ENCODE measurements at regions not wholly inside any gene's neighbourhood (a gene's known extent, or its start where the extent isn't known, plus 50 kb on each side); places are given as distances from the start of the nearest gene placed in this dataset.

DNA sequence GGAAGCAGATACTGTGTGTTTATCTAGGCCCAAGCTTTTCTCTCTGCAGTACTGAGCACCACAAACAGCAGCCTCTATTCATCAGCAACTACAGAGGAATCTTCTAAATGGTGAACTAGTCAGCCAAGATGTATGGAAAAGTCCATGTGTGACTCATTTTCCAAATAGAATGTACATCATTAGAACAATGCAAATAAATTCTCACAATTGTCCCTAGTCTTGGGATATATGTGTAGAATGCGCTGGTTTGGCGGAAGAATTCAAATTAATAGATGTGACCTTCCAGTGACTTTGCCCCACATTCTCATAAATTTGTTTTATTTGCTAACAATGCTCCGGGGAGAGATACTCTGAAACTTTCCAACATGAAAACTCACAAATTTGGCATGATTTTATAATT is 436.2 kb downstream of the CBLN4 start:
- Histone ChIP-seq H3K4me3 (ENCODE audit: low read length) (no peak overlapping the region), H3K27me3 (ENCODE audit: insufficient read depth, low read length) (no peaks in the 10 kb centered on the region), H3K4me1 (ENCODE audit: insufficient read depth, low read length) (no peaks in the 10 kb centered on the region), H3K36me3 (ENCODE audit: insufficient read depth, low read length) (no peaks in the 10 kb centered on the region), H2AFZ (ENCODE audit: low read depth, low read length) (no peak overlapping the region), H3K9me3 (ENCODE audit: low read length) (no peaks in the 10 kb centered on the region)

DNA sequence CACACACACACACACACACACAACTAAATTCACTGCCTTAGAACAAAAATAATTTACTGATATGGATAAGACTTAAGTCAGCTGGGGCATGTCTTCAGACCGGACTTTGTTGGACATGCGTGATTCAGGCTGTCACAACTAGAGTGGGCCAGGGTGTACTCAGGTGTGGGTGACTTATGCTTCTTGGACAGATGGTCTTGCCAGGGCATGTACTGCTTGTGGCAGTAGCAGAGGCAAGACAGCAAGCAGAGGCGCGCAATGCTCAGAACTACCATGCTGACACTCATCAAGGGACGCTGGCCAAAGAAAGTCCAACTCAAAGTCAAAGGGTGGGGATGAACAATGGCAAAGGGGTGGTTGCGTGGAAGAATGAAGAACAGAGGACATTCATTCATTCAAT is 437.5 kb downstream of the CBLN4 start:
- Histone ChIP-seq H2AFZ (ENCODE audit: low read depth, low read length) (no peak overlapping the region), H3K4me1 (ENCODE audit: insufficient read depth, low read length) (no peaks in the 10 kb centered on the region), H3K4me3 (ENCODE audit: low read length) (no peak overlapping the region), H3K9me3 (ENCODE audit: low read length) (no peaks in the 10 kb centered on the region), H3K36me3 (ENCODE audit: insufficient read depth, low read length) (no peaks in the 10 kb centered on the region), H3K27me3 (ENCODE audit: insufficient read depth, low read length) (no peaks in the 10 kb centered on the region)

DNA sequence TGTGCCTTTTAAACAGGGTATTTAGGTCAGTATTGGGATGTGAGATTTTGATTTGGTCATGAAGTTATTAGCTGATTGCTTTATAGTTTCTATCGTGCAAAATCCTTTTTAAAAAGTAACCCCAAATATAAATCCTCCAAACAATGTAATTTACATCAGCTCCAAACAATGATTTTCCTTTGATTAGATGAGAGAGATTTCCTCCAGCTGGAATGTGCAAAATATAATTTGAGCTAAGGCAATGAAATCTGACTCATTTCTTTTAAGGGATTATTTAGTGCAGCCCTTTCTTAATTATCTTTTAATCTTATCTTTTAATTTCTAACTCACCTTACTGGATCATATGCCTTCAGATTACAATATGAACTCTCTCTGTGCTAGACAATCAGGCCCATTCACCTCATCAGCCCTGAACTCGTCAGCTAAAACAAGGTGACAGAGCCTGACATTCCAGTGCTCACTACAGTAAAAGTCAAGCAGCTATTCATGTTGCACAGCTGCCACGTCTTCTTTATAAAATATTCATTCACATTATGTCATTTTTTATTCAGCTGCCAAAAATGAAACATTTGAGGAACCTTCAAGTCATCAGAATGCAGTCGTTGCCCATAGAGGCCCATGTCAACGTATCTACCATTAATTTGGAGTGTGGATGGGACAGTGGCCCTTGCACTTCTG is 440.1 kb downstream of the CBLN4 start:
- Histone ChIP-seq H3K36me3 (ENCODE audit: insufficient read depth, low read length) (no peaks in the 10 kb centered on the region), H2AFZ (ENCODE audit: low read depth, low read length) (no peak overlapping the region), H3K27me3 (ENCODE audit: insufficient read depth, low read length) (no peaks in the 10 kb centered on the region), H3K9me3 (ENCODE audit: low read length) (no peaks in the 10 kb centered on the region), H3K4me3 (ENCODE audit: low read length) (no peak overlapping the region), H3K4me1 (ENCODE audit: insufficient read depth, low read length) (no peaks in the 10 kb centered on the region)

DNA sequence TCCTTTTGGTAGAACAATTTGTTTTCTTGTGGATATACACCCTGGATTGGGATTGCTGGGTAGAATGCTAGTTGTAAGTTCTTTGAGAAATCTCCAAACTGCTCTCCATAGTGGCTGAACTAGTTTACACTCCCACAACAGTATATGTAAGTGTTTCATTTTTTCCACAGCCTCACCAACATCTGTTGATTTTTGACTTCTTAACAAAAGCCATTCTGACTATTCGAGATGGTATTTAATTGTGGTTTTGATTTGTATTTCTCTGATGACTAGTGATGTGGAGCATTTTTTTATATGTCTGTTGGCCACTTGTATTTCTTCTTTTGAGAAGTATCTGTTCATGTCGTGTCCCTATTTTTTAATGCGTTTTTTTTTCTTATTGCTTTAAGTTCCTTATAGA is 444.1 kb downstream of the CBLN4 start:
- Histone ChIP-seq H3K4me1 (ENCODE audit: insufficient read depth, low read length) (no peaks in the 10 kb centered on the region), H2AFZ (ENCODE audit: low read depth, low read length) (no peak overlapping the region)

DNA sequence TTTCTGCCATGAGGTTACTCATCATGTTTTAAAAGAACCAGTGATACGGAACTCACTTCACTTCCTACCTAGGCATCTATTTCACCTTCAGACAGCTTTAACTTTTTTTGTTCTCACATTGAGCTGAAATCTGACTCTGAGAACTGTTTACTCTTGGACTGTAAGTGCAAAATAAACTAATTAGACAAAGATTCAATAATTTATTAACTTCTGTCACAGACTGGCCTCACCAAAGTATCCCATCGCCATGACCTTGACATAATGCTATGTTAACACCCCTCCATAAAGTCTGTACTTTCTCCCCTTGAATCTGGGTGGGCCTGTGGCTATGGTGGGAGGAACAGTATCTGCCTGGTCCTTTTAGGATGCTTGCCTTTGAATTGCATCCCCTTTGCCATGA is 448.1 kb downstream of the CBLN4 start:
- Histone ChIP-seq H2AFZ (ENCODE audit: low read depth, low read length) (no peak overlapping the region), H3K36me3 (ENCODE audit: insufficient read depth, low read length) (no peaks in the 10 kb centered on the region), H3K4me1 (ENCODE audit: insufficient read depth, low read length) (no peaks in the 10 kb centered on the region), H3K27me3 (ENCODE audit: insufficient read depth, low read length) (no peaks in the 10 kb centered on the region), H3K4me3 (ENCODE audit: low read length) (no peak overlapping the region), H3K9me3 (ENCODE audit: low read length) (no peaks in the 10 kb centered on the region)

More for the DNA sequence above, 444.1 kb downstream of the CBLN4 start:
- H3K4me3 ChIP-seq (ENCODE audit: low read length): no peak overlapping the region
- no peaks in the 10 kb centered on the region for H3K9me3 ChIP-seq (ENCODE audit: low read length)
- H3K36me3 ChIP-seq (ENCODE audit: insufficient read depth, low read length): no peaks in the 10 kb centered on the region
- no peaks in the 10 kb centered on the region for H3K27me3 ChIP-seq (ENCODE audit: insufficient read depth, low read length)

DNA sequence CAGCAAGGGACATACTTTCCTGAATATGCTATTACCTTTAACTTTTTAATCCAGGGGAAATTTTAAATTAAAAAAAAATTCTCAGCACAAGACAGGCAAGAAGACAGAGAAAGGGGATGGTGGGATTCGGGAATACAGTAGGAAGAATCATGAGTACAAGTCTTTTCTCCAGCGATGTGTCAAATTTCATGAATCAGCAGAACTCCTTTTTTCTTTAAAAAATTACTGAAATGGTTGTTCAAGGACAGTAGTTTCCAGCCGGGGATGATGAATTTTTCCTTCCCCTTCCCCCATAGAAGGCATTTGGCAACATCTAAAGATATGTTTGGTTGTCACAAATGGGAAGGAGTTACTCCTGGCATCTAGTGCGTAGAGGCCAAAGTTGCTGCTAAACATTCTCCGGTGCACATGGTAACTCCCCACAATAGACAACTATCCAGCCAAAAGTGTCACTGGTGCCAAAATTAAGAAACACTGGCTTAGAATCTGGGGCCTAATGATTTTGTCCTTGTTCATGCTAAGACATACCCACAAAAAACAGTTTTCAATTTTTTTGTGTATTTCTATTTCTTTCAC is 450.2 kb downstream of the CBLN4 start:
- Histone ChIP-seq H3K4me1 (ENCODE audit: insufficient read depth, low read length) (no peaks in the 10 kb centered on the region), H3K9me3 (ENCODE audit: low read length) (no peaks in the 10 kb centered on the region)

DNA sequence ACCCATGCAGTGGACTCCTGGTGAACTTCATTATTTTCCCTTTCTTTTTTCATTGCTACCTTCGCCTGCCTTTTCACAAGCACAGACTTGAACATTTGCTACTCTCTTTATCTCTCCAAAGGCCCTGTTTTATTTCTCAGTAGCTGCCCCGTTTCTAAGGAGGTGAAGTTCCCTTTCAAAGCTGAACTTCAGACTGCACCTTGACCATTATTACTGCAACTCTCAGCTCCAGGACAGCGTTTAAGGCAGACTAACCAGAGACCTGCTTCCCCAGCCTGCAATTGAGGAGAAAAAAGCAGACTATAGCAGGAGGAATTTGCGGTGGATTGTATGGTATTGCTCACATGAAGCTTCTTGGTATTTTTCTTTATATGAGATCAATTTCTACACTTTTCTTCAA is 460.7 kb downstream of the CBLN4 start:
- no peaks in the 10 kb centered on the region for H3K9me3 ChIP-seq (ENCODE audit: low read length)
- no peaks in the 10 kb centered on the region for H3K27me3 ChIP-seq (ENCODE audit: insufficient read depth, low read length)
- no peak overlapping the region for H2AFZ ChIP-seq (ENCODE audit: low read depth, low read length)
- no peak overlapping the region for H3K4me3 ChIP-seq (ENCODE audit: low read length)
- no peaks in the 10 kb centered on the region for H3K36me3 ChIP-seq (ENCODE audit: insufficient read depth, low read length)
- H3K4me1 ChIP-seq (ENCODE audit: insufficient read depth, low read length): no peaks in the 10 kb centered on the region

More for the DNA sequence above, 450.2 kb downstream of the CBLN4 start:
- no peaks in the 10 kb centered on the region for H3K27me3 ChIP-seq (ENCODE audit: insufficient read depth, low read length)
- H3K4me3 ChIP-seq (ENCODE audit: low read length): no peak overlapping the region
- H3K36me3 ChIP-seq (ENCODE audit: insufficient read depth, low read length): no peaks in the 10 kb centered on the region
- H2AFZ ChIP-seq (ENCODE audit: low read depth, low read length): no peak overlapping the region

DNA sequence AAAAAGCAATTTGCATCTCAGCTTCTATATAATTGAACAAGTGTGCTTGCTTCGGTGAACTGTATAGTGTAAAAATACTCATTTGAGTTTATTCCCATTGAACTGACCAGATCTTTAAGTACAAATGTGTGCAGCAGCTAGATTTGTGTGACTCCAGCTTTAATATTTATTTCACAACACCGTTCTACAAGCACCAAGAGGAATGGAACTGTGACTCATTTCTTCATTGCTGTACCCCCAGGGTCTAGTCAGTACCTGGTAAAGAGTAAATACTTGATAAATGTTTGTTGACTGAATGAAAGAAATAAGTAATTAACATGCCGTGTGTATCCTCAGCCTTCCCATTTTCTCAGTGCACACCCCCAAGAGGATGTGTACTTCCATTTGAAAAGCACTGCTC is 464.8 kb downstream of the CBLN4 start:
- no peaks in the 10 kb centered on the region for H3K36me3 ChIP-seq (ENCODE audit: insufficient read depth, low read length)
- no peaks in the 10 kb centered on the region for H3K4me1 ChIP-seq (ENCODE audit: insufficient read depth, low read length)
- no peaks in the 10 kb centered on the region for H3K9me3 ChIP-seq (ENCODE audit: low read length)
- H3K27me3 ChIP-seq (ENCODE audit: insufficient read depth, low read length): no peaks in the 10 kb centered on the region
- no peak overlapping the region for H2AFZ ChIP-seq (ENCODE audit: low read depth, low read length)
- H3K4me3 ChIP-seq (ENCODE audit: low read length): no peak overlapping the region

DNA sequence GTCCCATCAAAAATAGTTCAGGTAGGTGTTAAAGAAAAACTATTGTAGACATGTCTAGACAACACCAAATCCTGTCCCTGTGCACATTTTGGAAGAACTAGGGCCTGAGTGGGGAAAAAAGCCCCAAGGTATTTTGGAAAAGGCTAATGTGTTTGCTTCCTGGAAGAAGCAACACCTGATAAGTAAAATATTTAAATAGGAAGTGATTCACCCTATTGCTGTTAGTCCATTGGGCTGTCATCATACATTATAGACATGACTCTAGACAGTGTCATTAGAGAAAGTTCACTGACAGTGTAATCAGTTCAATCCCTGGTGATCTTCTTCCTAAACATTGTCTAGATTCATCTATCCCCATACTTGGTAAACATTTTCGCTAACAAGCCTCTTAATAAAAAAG is 465.3 kb downstream of the CBLN4 start:
- Histone ChIP-seq H3K36me3 (ENCODE audit: insufficient read depth, low read length) (no peaks in the 10 kb centered on the region), H3K27me3 (ENCODE audit: insufficient read depth, low read length) (no peaks in the 10 kb centered on the region), H3K4me3 (ENCODE audit: low read length) (no peak overlapping the region), H3K4me1 (ENCODE audit: insufficient read depth, low read length) (no peaks in the 10 kb centered on the region), H3K9me3 (ENCODE audit: low read length) (no peaks in the 10 kb centered on the region), H2AFZ (ENCODE audit: low read depth, low read length) (no peak overlapping the region)

DNA sequence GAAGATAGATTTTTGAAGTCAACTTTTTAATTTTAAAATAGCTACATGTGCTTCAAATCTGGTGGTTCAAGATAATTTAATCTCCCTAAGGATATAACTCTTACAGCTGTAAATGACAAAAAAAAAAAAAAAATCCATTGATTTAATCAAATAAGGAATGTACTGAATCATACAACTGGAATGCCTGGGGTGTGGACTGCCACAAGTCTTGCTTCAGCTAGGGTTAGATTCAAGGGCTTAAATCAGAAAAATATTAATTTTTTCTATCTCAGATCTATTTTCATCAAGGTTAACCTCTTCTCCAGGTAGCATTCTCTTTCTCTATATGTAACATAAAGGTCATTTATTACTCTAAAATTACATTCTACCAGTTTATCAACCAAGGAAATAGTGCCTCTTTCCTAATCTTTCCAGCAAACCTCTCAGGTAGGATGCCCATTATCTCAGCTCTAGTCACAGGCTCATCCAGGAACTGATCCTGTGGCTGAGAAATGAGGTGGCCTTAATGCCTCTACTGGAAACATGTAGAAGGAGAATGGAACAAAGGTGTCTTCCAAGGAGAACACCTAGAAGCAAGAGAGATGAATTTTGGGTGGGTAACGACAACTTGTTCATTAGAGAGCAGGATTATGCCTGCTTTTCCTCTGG is 466.9 kb downstream of the CBLN4 start:
- no peak overlapping the region for H3K4me3 ChIP-seq (ENCODE audit: low read length)
- no peak overlapping the region for H2AFZ ChIP-seq (ENCODE audit: low read depth, low read length)
- H3K9me3 ChIP-seq (ENCODE audit: low read length): no peaks in the 10 kb centered on the region
- no peaks in the 10 kb centered on the region for H3K4me1 ChIP-seq (ENCODE audit: insufficient read depth, low read length)
- no peaks in the 10 kb centered on the region for H3K27me3 ChIP-seq (ENCODE audit: insufficient read depth, low read length)
- H3K36me3 ChIP-seq (ENCODE audit: insufficient read depth, low read length): no peaks in the 10 kb centered on the region

DNA sequence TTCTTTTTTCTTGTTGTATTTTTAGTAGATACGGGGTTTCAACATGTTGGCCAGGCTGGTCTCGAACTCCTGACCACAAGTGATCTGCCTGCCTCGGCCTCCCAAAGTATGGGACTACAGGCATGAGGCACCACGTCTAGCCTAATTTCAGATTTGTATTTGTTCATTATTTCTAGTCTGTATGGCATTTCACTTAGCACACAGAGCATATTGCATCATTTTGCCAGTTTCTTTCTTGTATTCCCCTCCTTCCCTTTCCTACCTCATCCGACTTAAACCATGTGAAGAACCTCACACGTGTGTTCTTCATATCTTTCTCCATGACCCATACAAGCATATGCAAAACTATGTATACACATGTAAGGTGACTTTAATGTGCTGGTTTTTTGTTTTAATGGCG is 470.0 kb downstream of the CBLN4 start:
- Histone ChIP-seq H3K4me1 (ENCODE audit: insufficient read depth, low read length) (no peaks in the 10 kb centered on the region), H3K27me3 (ENCODE audit: insufficient read depth, low read length) (no peaks in the 10 kb centered on the region), H2AFZ (ENCODE audit: low read depth, low read length) (no peak overlapping the region), H3K9me3 (ENCODE audit: low read length) (no peaks in the 10 kb centered on the region), H3K4me3 (ENCODE audit: low read length) (no peak overlapping the region), H3K36me3 (ENCODE audit: insufficient read depth, low read length) (no peaks in the 10 kb centered on the region)

DNA sequence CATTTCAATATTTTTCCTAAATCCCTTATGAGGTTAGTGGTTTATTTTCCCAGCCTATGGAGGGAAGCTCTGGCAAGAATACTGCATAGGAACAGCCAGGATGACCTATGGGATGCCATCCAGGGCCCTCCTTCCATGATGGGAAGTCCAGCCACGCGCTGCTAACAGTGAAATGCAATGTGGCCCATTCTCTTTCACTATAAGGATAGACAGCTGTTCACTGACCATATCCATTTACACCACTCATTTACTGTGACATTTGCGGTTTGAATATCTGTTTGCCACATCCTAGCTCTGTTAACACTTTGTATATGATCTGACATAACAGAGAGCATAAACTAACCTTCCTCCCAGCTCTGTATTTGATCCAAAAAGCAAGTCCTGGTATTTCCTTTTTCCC is 471.7 kb downstream of the CBLN4 start:
- Histone ChIP-seq H3K9me3 (ENCODE audit: low read length) (no peaks in the 10 kb centered on the region), H3K27me3 (ENCODE audit: insufficient read depth, low read length) (no peaks in the 10 kb centered on the region), H3K36me3 (ENCODE audit: insufficient read depth, low read length) (no peaks in the 10 kb centered on the region), H3K4me3 (ENCODE audit: low read length) (no peak overlapping the region), H3K4me1 (ENCODE audit: insufficient read depth, low read length) (no peaks in the 10 kb centered on the region), H2AFZ (ENCODE audit: low read depth, low read length) (no peak overlapping the region)

DNA sequence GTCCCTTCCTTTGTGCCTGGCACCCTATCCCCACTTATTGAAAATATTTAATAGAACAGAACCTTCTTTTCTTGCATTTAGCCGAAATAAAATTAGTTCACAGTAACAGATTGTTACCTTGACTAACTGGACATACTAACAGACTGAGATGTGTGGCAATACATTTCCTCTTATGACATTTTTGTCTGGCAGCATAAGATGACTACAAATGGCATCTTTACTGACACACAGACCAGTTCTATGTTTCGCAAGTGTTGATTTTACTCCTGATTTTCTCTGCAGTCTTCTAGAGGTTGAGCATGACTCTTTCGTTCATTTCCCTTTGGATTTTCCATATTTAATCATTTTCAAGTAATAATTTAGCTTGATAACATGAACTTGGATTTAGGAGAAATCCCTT is 474.6 kb downstream of the CBLN4 start:
- Histone ChIP-seq H3K36me3 (ENCODE audit: insufficient read depth, low read length) (no peaks in the 10 kb centered on the region), H3K4me3 (ENCODE audit: low read length) (no peak overlapping the region), H3K27me3 (ENCODE audit: insufficient read depth, low read length) (no peaks in the 10 kb centered on the region), H3K4me1 (ENCODE audit: insufficient read depth, low read length) (no peaks in the 10 kb centered on the region), H3K9me3 (ENCODE audit: low read length) (no peaks in the 10 kb centered on the region), H2AFZ (ENCODE audit: low read depth, low read length) (no peak overlapping the region)
